ENCODE measurements at regions not wholly inside any gene's neighbourhood (a gene's known extent, or its start where the extent isn't known, plus 50 kb on each side); places are given as distances from the start of the nearest gene placed in this dataset.

GRCh38 chrX:44470816-44471215 is 71.8 kb downstream of the FUNDC1 start:
- Histone ChIP-seq H3K4me1 (no peaks in the 10 kb centered on the region), H3K27ac (no peak overlapping the region), H3K9ac (no peak overlapping the region), H2AFZ (replicated peaks) (no peak overlapping the region), H3K9me3 (ENCODE audit: low read depth) (no peaks in the 10 kb centered on the region), H3K4me2 (no peak overlapping the region), H3K36me3 (no peaks in the 10 kb centered on the region), H3F3A (ENCODE audit: low read depth) (no peaks in the 10 kb centered on the region), H4K20me1 (ENCODE audit: low read depth) (no peaks in the 10 kb centered on the region), H3K27me3 (no peaks in the 10 kb centered on the region), H3K4me3 (no peak overlapping the region), H3K79me2 (ENCODE audit: low read depth) (no peaks in the 10 kb centered on the region)
- Mint-ChIP-seq H3K4me3 (no peak overlapping the region), H3K27me3 (ENCODE audit: insufficient read depth, low read depth) (peaks cover 2% of the 10 kb centered on the region), H3K36me3 (no peaks in the 10 kb centered on the region), H3K9me3 (peaks cover 13% of the 10 kb centered on the region), H3K4me1 (peaks cover 3% of the 10 kb centered on the region), H3K27ac (no peak overlapping the region)
- DNase-seq (ENCODE audit: low spot score): no peak
- TF ChIP-seq EZH2phosphoT487 (IDR thresholded peaks at IDR 0.05) (no peak), EZH2 (IDR thresholded peaks at IDR 0.05) (no peak), CTCF (IDR thresholded peaks at IDR 0.05) (no peak)

- no peaks in the 10 kb centered on the region for H3K4me1 ChIP-seq
- H3F3A ChIP-seq (ENCODE audit: low read depth): no peaks in the 10 kb centered on the region
- no peak overlapping the region for H3K27ac ChIP-seq
- no peaks in the 10 kb centered on the region for H3K4me1 Mint-ChIP-seq
- H3K4me2 ChIP-seq: no peak overlapping the region
- no peaks in the 10 kb centered on the region for H3K36me3 ChIP-seq
- no peaks in the 10 kb centered on the region for H3K9me3 ChIP-seq (ENCODE audit: low read depth)
- peaks cover 15% of the 10 kb centered on the region for H3K9me3 Mint-ChIP-seq
- H3K4me3 ChIP-seq: no peak overlapping the region
- no peaks in the 10 kb centered on the region for H4K20me1 ChIP-seq (ENCODE audit: low read depth)
- H3K27me3 Mint-ChIP-seq (ENCODE audit: insufficient read depth, low read depth): no peaks in the 10 kb centered on the region
- H3K27me3 ChIP-seq: no peaks in the 10 kb centered on the region
- no peak for DNase-seq (ENCODE audit: low spot score)
- no peak overlapping the region for H3K27ac Mint-ChIP-seq
- peak overlapping the region; percentile 42 for H2AFZ ChIP-seq (replicated peaks)
- no peaks in the 10 kb centered on the region for H3K79me2 ChIP-seq (ENCODE audit: low read depth)
- no peak overlapping the region for H3K9ac ChIP-seq
- no peaks in the 10 kb centered on the region for H3K36me3 Mint-ChIP-seq
- TF ChIP-seq EZH2 (IDR thresholded peaks at IDR 0.05): no peak
- TF ChIP-seq EZH2phosphoT487 (IDR thresholded peaks at IDR 0.05): no peak
- TF ChIP-seq CTCF (IDR thresholded peaks at IDR 0.05): no peak
- no peak overlapping the region for H3K4me3 Mint-ChIP-seq
These were observed 79.8 kb downstream of the FUNDC1 start for GRCh38 chrX:44462850-44463249.

- TF ChIP-seq EZH2 (IDR thresholded peaks at IDR 0.05): no peak
- no peak for TF ChIP-seq EZH2phosphoT487 (IDR thresholded peaks at IDR 0.05)
- TF ChIP-seq CTCF (IDR thresholded peaks at IDR 0.05): no peak
- Histone ChIP-seq H3K4me2 (no peak overlapping the region), H3K4me1 (peaks cover 5% of the 10 kb centered on the region), H3K9me3 (ENCODE audit: low read depth) (no peaks in the 10 kb centered on the region), H3F3A (ENCODE audit: low read depth) (peaks cover 4% of the 10 kb centered on the region), H3K27ac (no peak overlapping the region), H3K4me3 (no peak overlapping the region), H3K79me2 (ENCODE audit: low read depth) (no peaks in the 10 kb centered on the region), H4K20me1 (ENCODE audit: low read depth) (no peaks in the 10 kb centered on the region), H3K36me3 (no peaks in the 10 kb centered on the region), H3K9ac (no peak overlapping the region), H3K27me3 (no peaks in the 10 kb centered on the region), H2AFZ (replicated peaks) (no peak overlapping the region)
- Mint-ChIP-seq H3K4me1 (no peaks in the 10 kb centered on the region), H3K36me3 (no peaks in the 10 kb centered on the region), H3K4me3 (no peak overlapping the region), H3K27me3 (ENCODE audit: insufficient read depth, low read depth) (no peaks in the 10 kb centered on the region), H3K27ac (no peak overlapping the region), H3K9me3 (peaks cover 9% of the 10 kb centered on the region)
- no peak for DNase-seq (ENCODE audit: low spot score)
These were observed 83.2 kb downstream of the FUNDC1 start for GRCh38 chrX:44459501-44459900.
